Activated naive CD4-positive, alpha-beta T cell treated with anti-CD3 and anti-CD28 coated beads for 36 hours (primary cell): ENCODE measurements at regions not wholly inside any gene's neighbourhood (a gene's known extent, or its start where the extent isn't known, plus 50 kb on each side); places are given as distances from the start of the nearest gene placed in this dataset.

ENCODE experiments used
- CTCF ChIA-PET: fragments of 350-600 bp; sonication (Branson Sonifier 250); formaldehyde crosslinking; loops from one replicate; lab custom pipeline; 2021; ENCODE audit warnings: antibody characterized with exemption; lab: Charles Lee
- DNase-seq: peaks from one replicate; pipeline ENCODE4 v3.0.0-alpha.2; 2020
- H3K27ac Mint-ChIP-seq: one replicate; pipeline ENCODE4 v1.8.0; 2021; ENCODE audit warnings: mild to moderate bottlenecking, mixed read lengths
- H3K27me3 Mint-ChIP-seq: one replicate; pipeline ENCODE4 v1.8.0; 2021; ENCODE audit warnings: low read depth, mixed read lengths
- H3K36me3 Mint-ChIP-seq: one replicate; pipeline ENCODE4 v1.8.0; 2021; ENCODE audit warnings: low read depth, mixed read lengths
- H3K4me1 Mint-ChIP-seq: one replicate; pipeline ENCODE4 v1.8.0; 2021; ENCODE audit warnings: low read depth, mixed read lengths
- H3K4me3 Mint-ChIP-seq: one replicate; pipeline ENCODE4 v1.8.0; 2021; ENCODE audit warnings: mild to moderate bottlenecking, moderate library complexity, mixed read lengths
- H3K9me3 Mint-ChIP-seq: one replicate; pipeline ENCODE4 v1.8.0; 2021; ENCODE audit warnings: mixed read lengths
- intact Hi-C: fragments of 100-400 bp; cut with micrococcal nuclease; formaldehyde crosslinking; loops from one replicate; pipeline ENCODE4 v1.15.1; 2023

- Mint-ChIP-seq H3K4me1 (no peaks in the 10 kb centered on the region), H3K9me3 (no peaks in the 10 kb centered on the region), H3K27me3 (peaks cover 2% of the 10 kb centered on the region), H3K36me3 (no peaks in the 10 kb centered on the region), H3K4me3 (no peak overlapping the region), H3K27ac (no peak overlapping the region)
- intact Hi-C loops, result no loop called here
- CTCF ChIA-PET, result interaction anchor here (0.6 to 1.2 kb wide), 5 partner anchors 11 to 168 kb away, joined by 3 to 4 read pairs (median 3); no protein-coding TSS in a partner anchor
- peak; percentile 44 for DNase-seq
Observed at GRCh38 chr11:92886243-92886905, 83.1 kb upstream of the MTNR1B start.

- intact Hi-C loops, result no loop called here
- Mint-ChIP-seq H3K27ac (no peak overlapping the region), H3K27me3 (peaks cover 2% of the 10 kb centered on the region), H3K4me3 (no peak overlapping the region), H3K9me3 (no peaks in the 10 kb centered on the region), H3K4me1 (no peaks in the 10 kb centered on the region), H3K36me3 (no peaks in the 10 kb centered on the region)
- CTCF ChIA-PET, result no interaction called here
- DNase-seq, result no peak
Observed at GRCh38 chr11:92888696-92889095, 80.8 kb upstream of the MTNR1B start.

- intact Hi-C loops, result no loop called here
Observed at GRCh38 chr11:92890846-92891245, 78.6 kb upstream of the MTNR1B start.

GRCh38 chr11:92892802-92893684 lies 76.4 kb upstream of the MTNR1B start:
- Mint-ChIP-seq H3K36me3 (no peaks in the 10 kb centered on the region), H3K27me3 (peaks cover 2% of the 10 kb centered on the region), H3K4me1 (no peaks in the 10 kb centered on the region), H3K4me3 (no peak overlapping the region), H3K27ac (no peak overlapping the region), H3K9me3 (no peaks in the 10 kb centered on the region)
- CTCF ChIA-PET, result no interaction called here
- no peak for DNase-seq
- intact Hi-C loops, result no loop called here

More at GRCh38 chr11:92890846-92891245, 78.6 kb upstream of the MTNR1B start:
- Mint-ChIP-seq H3K27ac (no peak overlapping the region), H3K4me1 (no peaks in the 10 kb centered on the region), H3K27me3 (no peaks in the 10 kb centered on the region), H3K36me3 (no peaks in the 10 kb centered on the region), H3K4me3 (no peak overlapping the region), H3K9me3 (no peaks in the 10 kb centered on the region)
- no peak for DNase-seq
- CTCF ChIA-PET, result no interaction called here

- intact Hi-C loops, result no loop called here
- Mint-ChIP-seq H3K27me3 (peaks cover 5% of the 10 kb centered on the region), H3K27ac (no peak overlapping the region), H3K9me3 (no peaks in the 10 kb centered on the region), H3K4me3 (no peak overlapping the region), H3K4me1 (no peaks in the 10 kb centered on the region), H3K36me3 (no peaks in the 10 kb centered on the region)
- no peak for DNase-seq
- CTCF ChIA-PET, result no interaction called here
Observed at GRCh38 chr11:92894197-92894596, 75.3 kb upstream of the MTNR1B start.

DNA sequence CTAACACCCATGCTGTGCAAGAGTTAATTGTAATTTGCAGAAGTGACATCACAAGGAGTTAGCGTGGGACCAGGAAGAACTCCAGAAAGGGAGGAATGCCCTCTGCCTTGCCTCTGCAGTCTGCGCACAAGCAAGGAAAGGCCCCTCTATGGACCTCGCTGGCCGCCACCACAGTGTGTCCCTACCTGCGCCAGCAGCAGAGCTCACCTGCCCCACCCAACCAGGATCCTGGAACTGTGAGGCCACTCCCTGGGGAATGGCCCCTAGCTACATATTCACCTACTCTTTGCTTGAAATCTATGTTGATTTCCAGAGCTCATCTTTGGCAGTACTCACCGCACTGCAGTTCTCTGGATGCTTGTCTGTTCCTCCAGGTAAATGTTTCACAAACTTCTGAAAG lies 72.0 kb upstream of the MTNR1B start:
- no peaks in the 10 kb centered on the region for H3K9me3 Mint-ChIP-seq
- intact Hi-C loops, result no loop called here
- no peak for DNase-seq
- no peaks in the 10 kb centered on the region for H3K4me1 Mint-ChIP-seq
- no peak overlapping the region for H3K27ac Mint-ChIP-seq
- peaks cover 10% of the 10 kb centered on the region for H3K27me3 Mint-ChIP-seq
- CTCF ChIA-PET, result interaction anchor here (1.1 kb wide), 1 partner anchor 11 kb away, joined by 3 read pairs; no protein-coding TSS in a partner anchor
- H3K4me3 Mint-ChIP-seq, result no peak overlapping the region
- no peaks in the 10 kb centered on the region for H3K36me3 Mint-ChIP-seq

DNA sequence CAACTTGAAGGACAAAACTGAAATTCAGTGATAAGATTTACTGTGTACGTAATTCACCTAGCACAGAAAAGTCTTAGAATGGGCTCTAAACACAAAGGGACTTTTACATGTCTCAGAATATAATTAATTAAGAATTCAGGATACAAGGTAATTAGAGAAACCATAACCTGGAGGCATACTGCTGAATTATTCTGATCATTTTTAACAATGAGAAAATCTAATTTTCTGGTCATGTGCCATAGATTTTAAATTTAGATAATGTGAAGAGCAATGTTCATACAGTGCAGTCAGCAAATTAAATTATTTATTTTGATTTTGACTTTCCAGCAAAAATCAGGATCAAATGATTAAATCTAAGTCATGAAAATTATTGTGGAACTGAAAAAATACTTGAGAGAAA lies 67.0 kb upstream of the MTNR1B start:
- intact Hi-C loops, result no loop called here
- no peaks in the 10 kb centered on the region for H3K4me1 Mint-ChIP-seq

GRCh38 chr11:92907671-92908070 lies 61.8 kb upstream of the MTNR1B start:
- CTCF ChIA-PET, result no interaction called here
- no peak for DNase-seq
- intact Hi-C loops, result no loop called here
- no peak overlapping the region for H3K4me3 Mint-ChIP-seq
- no peaks in the 10 kb centered on the region for H3K4me1 Mint-ChIP-seq
- no peak overlapping the region for H3K27ac Mint-ChIP-seq
- no peaks in the 10 kb centered on the region for H3K36me3 Mint-ChIP-seq
- H3K27me3 Mint-ChIP-seq, result peaks cover 3% of the 10 kb centered on the region
- peaks cover 1% of the 10 kb centered on the region for H3K9me3 Mint-ChIP-seq

More for the DNA sequence above, 67.0 kb upstream of the MTNR1B start:
- Mint-ChIP-seq H3K36me3 (no peaks in the 10 kb centered on the region), H3K27me3 (peaks cover 11% of the 10 kb centered on the region), H3K27ac (no peak overlapping the region), H3K4me3 (no peak overlapping the region), H3K9me3 (peaks cover 1% of the 10 kb centered on the region)
- CTCF ChIA-PET, result interaction anchor here (0.6 kb wide), 1 partner anchor 17 kb away, joined by 3 read pairs; no protein-coding TSS in a partner anchor
- no peak for DNase-seq

- Mint-ChIP-seq H3K36me3 (no peaks in the 10 kb centered on the region), H3K27me3 (peaks cover 2% of the 10 kb centered on the region), H3K4me3 (no peak overlapping the region), H3K4me1 (no peaks in the 10 kb centered on the region), H3K27ac (no peak overlapping the region), H3K9me3 (peaks cover 1% of the 10 kb centered on the region)
- no peak for DNase-seq
- intact Hi-C loops, result no loop called here
- CTCF ChIA-PET, result interaction anchor here (0.6 kb wide), 1 partner anchor 732 kb away, joined by 3 read pairs; no protein-coding TSS in a partner anchor
Observed at GRCh38 chr11:92909214-92909613, 60.2 kb upstream of the MTNR1B start.

DNA sequence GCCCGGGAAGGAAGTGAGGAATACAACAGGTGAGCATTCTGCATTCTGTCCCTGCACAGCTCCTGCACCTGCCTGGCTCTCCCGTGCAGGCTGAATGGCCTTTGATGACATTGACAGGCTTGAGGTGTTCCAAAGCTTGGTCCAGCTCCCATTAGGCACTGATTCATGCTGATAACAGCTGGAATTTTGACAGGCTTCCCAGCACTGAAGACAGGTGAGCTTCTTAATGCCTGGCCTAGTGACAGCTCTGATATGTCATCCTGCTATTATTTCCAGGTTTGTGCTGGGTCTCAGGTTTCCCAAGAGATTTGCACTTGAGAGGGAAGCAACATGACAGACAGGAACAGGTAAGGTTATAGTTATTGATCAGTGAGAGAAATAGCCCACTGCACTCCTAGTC lies 58.0 kb upstream of the MTNR1B start:
- DNase-seq, result no peak
- intact Hi-C loops, result no loop called here
- CTCF ChIA-PET, result interaction anchor here (0.5 kb wide), 1 partner anchor 319 kb away, joined by 3 read pairs; no protein-coding TSS in a partner anchor
- Mint-ChIP-seq H3K4me3 (no peak overlapping the region), H3K36me3 (no peaks in the 10 kb centered on the region), H3K4me1 (no peaks in the 10 kb centered on the region), H3K27ac (no peak overlapping the region), H3K27me3 (no peaks in the 10 kb centered on the region), H3K9me3 (no peaks in the 10 kb centered on the region)

DNA sequence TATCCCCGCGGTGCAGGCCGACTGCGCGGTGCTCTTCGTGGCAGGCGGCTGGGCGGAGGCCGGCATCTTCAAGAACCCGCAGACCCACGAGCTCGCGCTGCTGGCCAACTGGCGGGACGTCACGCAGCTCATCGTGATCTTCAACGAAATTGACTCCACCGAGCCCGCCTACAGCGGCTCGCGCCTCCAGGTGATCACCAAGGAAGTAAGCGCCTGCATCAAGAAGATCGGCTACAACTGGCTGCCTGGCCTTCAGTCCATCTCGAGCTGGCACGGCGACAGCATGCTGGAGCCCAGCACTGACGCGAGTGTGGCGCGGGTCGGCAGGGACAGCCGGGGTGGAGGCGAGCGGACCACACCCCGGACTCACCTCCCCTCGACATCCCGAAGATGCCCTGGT lies 53.9 kb upstream of the MTNR1B start:
- H3K27me3 Mint-ChIP-seq, result peaks cover 2% of the 10 kb centered on the region
- CTCF ChIA-PET, result no interaction called here
- H3K9me3 Mint-ChIP-seq, result no peaks in the 10 kb centered on the region
- H3K36me3 Mint-ChIP-seq, result no peaks in the 10 kb centered on the region
- no peak overlapping the region for H3K27ac Mint-ChIP-seq
- H3K4me1 Mint-ChIP-seq, result no peaks in the 10 kb centered on the region
- no peak overlapping the region for H3K4me3 Mint-ChIP-seq
- intact Hi-C loops, result no loop called here
- no peak for DNase-seq

DNA sequence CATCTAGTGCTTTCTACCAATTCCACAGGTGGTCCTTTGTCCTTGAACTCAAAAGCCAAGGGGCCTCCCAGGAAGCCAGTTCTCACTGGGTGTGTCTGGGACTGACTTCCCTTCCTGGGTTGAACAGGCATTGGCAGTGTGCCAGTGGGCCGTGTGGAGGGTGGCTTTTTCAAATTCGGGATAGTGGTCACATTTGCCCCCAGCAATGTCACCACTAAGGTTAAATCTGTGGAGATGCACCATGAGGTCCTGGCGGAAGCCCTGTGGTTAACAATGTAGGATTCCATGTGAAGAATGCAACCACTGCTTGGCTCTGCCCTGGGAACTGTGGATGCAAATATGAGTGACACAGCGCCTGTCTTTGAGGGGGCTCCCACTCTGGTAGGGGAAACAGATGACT lies 53.2 kb upstream of the MTNR1B start:
- CTCF ChIA-PET, result no interaction called here
- Mint-ChIP-seq H3K4me3 (no peak overlapping the region), H3K36me3 (no peaks in the 10 kb centered on the region), H3K27me3 (peaks cover 6% of the 10 kb centered on the region), H3K27ac (no peak overlapping the region), H3K4me1 (no peaks in the 10 kb centered on the region), H3K9me3 (no peaks in the 10 kb centered on the region)
- intact Hi-C loops, result no loop called here
- no peak for DNase-seq
